LNCAP (cell line): ENCODE measurements at regions not wholly inside any gene's neighbourhood (a gene's known extent, or its start where the extent isn't known, plus 50 kb on each side); places are given as distances from the start of the nearest gene placed in this dataset.

Source experiments
- TF ChIP-seq, protein P1 (sequence below): fragments of 450-650 bp; IDR thresholded peaks from 2 replicates; pipeline ENCODE4 v1.5.1; 2017; ENCODE audit warnings: mild to moderate bottlenecking

- TF ChIP-seq, protein P1, sequence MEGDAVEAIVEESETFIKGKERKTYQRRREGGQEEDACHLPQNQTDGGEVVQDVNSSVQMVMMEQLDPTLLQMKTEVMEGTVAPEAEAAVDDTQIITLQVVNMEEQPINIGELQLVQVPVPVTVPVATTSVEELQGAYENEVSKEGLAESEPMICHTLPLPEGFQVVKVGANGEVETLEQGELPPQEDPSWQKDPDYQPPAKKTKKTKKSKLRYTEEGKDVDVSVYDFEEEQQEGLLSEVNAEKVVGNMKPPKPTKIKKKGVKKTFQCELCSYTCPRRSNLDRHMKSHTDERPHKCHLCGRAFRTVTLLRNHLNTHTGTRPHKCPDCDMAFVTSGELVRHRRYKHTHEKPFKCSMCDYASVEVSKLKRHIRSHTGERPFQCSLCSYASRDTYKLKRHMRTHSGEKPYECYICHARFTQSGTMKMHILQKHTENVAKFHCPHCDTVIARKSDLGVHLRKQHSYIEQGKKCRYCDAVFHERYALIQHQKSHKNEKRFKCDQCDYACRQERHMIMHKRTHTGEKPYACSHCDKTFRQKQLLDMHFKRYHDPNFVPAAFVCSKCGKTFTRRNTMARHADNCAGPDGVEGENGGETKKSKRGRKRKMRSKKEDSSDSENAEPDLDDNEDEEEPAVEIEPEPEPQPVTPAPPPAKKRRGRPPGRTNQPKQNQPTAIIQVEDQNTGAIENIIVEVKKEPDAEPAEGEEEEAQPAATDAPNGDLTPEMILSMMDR, result no peak
These were observed 78.6 kb downstream of the CCDC71L start for GRCh38 chr7:106582365-106582764.

- TF ChIP-seq, protein P1, result no peak
These were observed 85.7 kb downstream of the CCDC71L start for GRCh38 chr7:106575138-106575823.

DNA sequence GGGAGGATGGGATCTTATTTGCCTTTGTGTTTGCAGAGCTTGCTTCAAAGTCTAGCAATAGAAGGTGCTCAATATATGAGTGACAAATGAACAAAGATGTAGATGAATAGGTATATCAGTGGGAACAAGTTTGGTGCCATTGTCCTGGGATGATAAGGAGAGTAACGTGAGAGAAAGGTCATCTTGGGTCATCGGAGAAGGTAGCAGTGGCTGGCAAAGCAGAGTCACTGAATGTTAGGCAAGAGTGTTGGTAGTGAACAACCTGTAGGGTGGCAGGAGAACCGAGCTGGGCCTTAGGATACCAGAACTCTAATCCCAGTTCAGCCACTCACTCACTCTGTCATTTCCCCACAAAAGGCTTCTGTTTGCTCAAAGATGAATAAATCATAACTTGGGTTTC lies 87.2 kb downstream of the CCDC71L start:
- TF ChIP-seq, protein P1, result no peak

- TF ChIP-seq, protein P1, result no peak
These were observed 87.8 kb downstream of the CCDC71L start for GRCh38 chr7:106573125-106573663.

- TF ChIP-seq, protein P1, result no peak
These were observed 88.4 kb downstream of the CCDC71L start for GRCh38 chr7:106572394-106573124.

DNA sequence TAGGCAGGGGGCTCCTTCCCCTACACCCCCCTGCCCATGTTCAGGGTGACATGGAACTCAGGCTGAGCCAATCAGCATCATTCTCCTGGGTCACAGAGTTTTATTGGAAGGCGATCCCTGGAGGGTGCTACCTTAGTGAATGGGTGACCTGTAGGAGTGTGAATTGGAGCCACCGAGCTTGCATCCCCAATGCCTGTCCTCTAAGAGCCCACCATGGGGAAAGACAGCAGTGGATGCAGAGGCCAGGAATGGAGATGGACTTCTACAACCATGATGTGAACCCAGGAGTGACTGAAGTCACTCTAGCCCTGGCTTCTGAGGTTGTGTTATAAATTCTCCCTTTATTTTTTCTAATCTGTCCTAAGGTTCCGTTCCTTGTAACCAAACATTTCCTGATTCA lies 89.4 kb downstream of the CCDC71L start:
- TF ChIP-seq, protein P1, result no peak

GRCh38 chr7:106570948-106571418 lies 90.0 kb downstream of the CCDC71L start:
- TF ChIP-seq, protein P1, result no peak
